Effector memory CD8-positive, alpha-beta T cell (primary cell): ENCODE measurements at regions not wholly inside any gene's neighbourhood (a gene's known extent, or its start where the extent isn't known, plus 50 kb on each side); places are given as distances from the start of the nearest gene placed in this dataset.

Experiments
- ATAC-seq: fragments of 150-1000 bp; cut with Tn5 transposase; replicated peaks from 2 replicates; pipeline ENCODE4 v1.10.0; 2021; ENCODE audit warnings: mild to moderate bottlenecking, moderate library complexity
- DNase-seq, 3 experiments: peaks; one replicate each; pipeline ENCODE4 v3.0.0; 2021
- H3K27ac Mint-ChIP-seq, 2 donors: one replicate each; pipeline ENCODE4 v1.8.0; 2022; ENCODE audit warnings: mild to moderate bottlenecking in 2 of 2, mixed read lengths in 2 of 2, moderate library complexity in 2 of 2
- H3K27me3 Mint-ChIP-seq, 2 donors: one replicate each; pipeline ENCODE4 v1.8.0; 2022; ENCODE audit warnings: mixed read lengths in 2 of 2
- H3K36me3 Mint-ChIP-seq: one replicate; pipeline ENCODE4 v1.8.0; 2022; ENCODE audit warnings: mild to moderate bottlenecking, moderate library complexity, mixed read lengths; ENCODE audit not compliant: insufficient read depth
- H3K4me1 Mint-ChIP-seq, 2 donors: one replicate each; pipeline ENCODE4 v1.8.0; 2022; ENCODE audit warnings: low read depth in 2 of 2, mixed read lengths in 2 of 2
- H3K4me3 Mint-ChIP-seq, 2 donors: one replicate each; pipeline ENCODE4 v1.8.0; 2022; ENCODE audit warnings: mild to moderate bottlenecking in 2 of 2, mixed read lengths in 2 of 2, moderate library complexity in 2 of 2
- H3K9me3 Mint-ChIP-seq, 2 donors: one replicate each; pipeline ENCODE4 v1.8.0; 2022; ENCODE audit warnings: mixed read lengths in 2 of 2

DNA sequence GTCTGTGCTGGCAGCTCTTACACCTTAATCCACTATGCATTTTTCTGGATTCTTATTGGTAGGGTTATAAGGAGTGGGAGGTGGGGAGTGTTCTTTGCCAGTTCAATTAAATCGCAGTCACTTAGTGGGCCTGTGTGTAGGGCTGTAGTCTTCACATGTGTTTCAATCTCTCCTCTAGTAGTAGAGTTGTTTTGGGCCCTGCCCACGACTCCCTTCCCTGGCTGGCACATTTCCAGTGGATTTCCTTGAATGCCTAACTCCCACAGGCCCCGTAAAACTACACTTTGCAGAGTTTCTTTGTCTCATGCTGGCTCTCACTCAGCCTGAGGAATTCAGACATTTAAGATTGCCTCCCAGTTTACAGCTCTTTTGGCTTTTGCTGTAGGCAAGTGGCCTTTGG is 414.0 kb upstream of the OPRM1 start:
- Mint-ChIP-seq H3K9me3 (peaks cover 0 to 3% of the 10 kb centered on the region in 2 donors), H3K4me3 (no peak overlapping the region), H3K27me3 (no peaks in the 10 kb centered on the region), H3K36me3 (no peaks in the 10 kb centered on the region), H3K27ac (no peak overlapping the region), H3K4me1 (no peaks in the 10 kb centered on the region)
- ATAC-seq (no peak), DNase-seq (no peak)

DNA sequence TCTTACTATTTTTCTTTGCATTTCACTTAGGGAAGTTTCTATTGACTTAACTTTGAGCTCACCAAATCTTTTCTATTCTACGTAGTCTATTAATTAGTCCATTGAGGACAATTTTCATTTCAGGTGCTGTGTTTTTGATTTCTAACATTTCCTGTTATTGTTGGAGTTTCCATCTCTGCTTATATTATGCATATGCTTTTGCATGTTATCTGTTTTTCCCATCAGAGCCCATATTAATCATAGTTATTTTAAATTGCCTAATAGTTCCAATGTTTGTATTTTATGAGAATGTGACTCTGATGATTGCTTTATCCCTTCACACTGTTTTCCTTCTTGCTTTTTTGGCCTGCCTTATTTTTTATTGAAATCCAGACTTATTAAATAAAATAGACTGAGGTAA is 414.5 kb upstream of the OPRM1 start:
- ATAC-seq (no peak), DNase-seq (no peak)
- no peaks in the 10 kb centered on the region for H3K4me1 Mint-ChIP-seq
- H3K9me3 Mint-ChIP-seq, result peaks cover 0 to 3% of the 10 kb centered on the region in 2 donors
- no peaks in the 10 kb centered on the region for H3K36me3 Mint-ChIP-seq
- H3K27me3 Mint-ChIP-seq, result no peaks in the 10 kb centered on the region
- H3K27ac Mint-ChIP-seq, result no peak overlapping the region
- H3K4me3 Mint-ChIP-seq, result no peak overlapping the region

DNA sequence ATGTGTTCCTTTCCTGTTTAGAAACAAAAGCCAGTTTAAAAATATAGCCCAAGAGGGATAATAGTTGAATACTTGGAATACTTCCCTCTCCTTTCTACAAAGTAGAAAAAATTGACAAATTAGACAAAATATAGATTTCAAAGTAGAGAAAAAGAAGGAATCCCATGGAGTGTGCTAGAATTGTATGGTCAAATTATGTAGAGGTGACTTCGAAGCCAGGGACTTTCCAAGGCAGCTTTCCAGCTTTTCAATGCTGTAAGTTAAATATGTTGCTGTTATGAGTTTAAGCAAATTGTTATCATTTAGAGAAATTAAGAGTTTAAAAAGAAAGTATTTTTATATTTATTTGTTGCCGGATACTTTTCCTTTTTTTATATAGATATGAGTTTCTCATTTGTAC is 415.5 kb upstream of the OPRM1 start:
- Mint-ChIP-seq H3K4me3 (no peak overlapping the region), H3K36me3 (no peaks in the 10 kb centered on the region), H3K9me3 (peaks cover 0 to 3% of the 10 kb centered on the region in 2 donors), H3K4me1 (no peaks in the 10 kb centered on the region), H3K27ac (no peak overlapping the region), H3K27me3 (no peaks in the 10 kb centered on the region)
- no peak for DNase-seq
- no peak for ATAC-seq

DNA sequence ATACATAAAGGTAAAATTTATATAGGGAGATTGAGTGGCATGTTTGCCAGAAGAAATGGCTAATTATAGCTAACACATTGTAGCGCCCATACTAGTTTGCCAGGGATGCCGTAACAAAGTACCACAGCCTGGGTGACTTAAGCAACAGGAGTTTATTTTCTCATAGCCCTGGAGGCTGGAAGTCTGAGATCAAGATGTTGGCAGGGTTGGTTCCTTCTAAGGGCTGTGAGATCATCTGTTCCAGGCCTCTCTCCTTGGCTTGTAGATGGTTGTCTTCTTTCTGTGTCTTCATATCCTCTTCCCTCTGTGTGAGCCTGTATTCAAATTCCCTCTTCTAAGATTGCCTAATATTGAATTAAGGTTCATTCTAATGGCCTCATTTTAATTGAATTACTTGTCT is 417.5 kb upstream of the OPRM1 start:
- DNase-seq, result no peak

DNA sequence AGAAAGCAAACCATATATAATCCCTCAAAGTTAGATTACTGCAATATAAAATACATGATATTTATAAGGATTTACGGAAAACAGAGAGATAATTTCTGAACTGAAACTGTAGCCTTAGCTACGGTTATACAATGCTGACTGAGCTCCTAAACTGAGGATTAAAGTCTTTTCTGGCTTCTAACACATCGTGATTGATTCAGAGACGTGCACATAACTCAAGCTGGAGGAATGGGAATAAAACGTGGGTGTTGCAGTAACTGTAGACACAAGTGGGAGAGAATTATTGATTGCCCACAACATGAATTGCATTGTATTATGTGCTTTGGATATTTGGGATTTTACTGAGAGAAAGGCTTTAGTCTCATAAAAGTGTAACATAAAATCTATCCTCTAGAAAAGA is 418.0 kb upstream of the OPRM1 start:
- H3K9me3 Mint-ChIP-seq, result no peaks in the 10 kb centered on the region
- DNase-seq (no peak), ATAC-seq (no peak)
- H3K4me1 Mint-ChIP-seq, result no peaks in the 10 kb centered on the region
- H3K27me3 Mint-ChIP-seq, result no peaks in the 10 kb centered on the region
- no peak overlapping the region for H3K27ac Mint-ChIP-seq
- H3K36me3 Mint-ChIP-seq, result no peaks in the 10 kb centered on the region
- H3K4me3 Mint-ChIP-seq, result no peak overlapping the region

More for the DNA sequence above, 417.5 kb upstream of the OPRM1 start:
- H3K27ac Mint-ChIP-seq, result no peak overlapping the region
- H3K4me3 Mint-ChIP-seq, result no peak overlapping the region
- no peaks in the 10 kb centered on the region for H3K9me3 Mint-ChIP-seq
- no peaks in the 10 kb centered on the region for H3K4me1 Mint-ChIP-seq
- no peaks in the 10 kb centered on the region for H3K36me3 Mint-ChIP-seq
- H3K27me3 Mint-ChIP-seq, result no peaks in the 10 kb centered on the region
- no peak for ATAC-seq

DNA sequence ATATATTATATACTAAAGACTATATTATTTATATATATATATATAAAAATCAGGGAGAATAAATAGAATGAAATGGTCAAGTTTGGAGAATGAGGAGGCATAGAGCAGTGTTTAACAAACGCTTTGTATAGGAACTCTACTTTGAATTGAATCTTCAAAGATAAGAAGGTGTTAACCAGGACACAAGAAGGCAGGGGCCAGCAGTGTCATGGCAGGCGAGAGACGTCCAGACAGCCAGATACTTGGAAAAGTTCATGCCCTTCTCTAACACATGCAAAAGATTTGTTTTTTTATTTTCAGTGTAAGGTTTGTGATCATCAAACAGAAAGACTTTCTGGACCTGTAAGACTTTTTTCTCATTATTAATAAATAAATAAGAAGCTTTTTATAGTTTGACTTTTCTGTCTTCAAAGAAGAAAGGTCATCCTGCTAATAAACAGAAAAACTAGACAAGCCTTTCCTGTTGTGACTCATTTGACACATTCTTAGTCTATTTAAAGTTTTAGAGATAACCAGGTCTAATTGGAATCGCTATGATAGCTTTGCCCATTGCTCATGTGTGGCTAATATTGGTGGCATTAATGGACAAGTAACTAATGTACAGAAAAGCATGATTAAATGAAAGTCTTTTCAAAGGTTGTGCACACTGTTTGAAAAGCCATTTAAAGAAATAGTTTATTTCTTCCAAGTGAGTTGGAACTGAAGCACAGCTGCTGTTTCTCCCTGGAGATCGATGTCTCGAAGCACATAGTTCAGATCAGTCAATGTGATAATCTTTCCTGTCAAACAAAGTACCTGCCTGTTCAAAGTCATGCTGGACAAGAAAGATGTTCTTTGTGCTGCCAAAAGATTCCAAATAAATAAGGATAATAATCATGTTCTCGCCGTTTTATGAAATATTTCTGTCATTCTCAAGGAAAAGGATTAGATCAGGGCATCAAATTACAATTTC is 420.4 kb upstream of the OPRM1 start:
- ATAC-seq, result no peak
- Mint-ChIP-seq H3K27ac (no peak overlapping the region), H3K4me1 (no peaks in the 10 kb centered on the region), H3K9me3 (no peaks in the 10 kb centered on the region), H3K36me3 (no peaks in the 10 kb centered on the region), H3K27me3 (no peaks in the 10 kb centered on the region), H3K4me3 (no peak overlapping the region)
- no peak for DNase-seq

DNA sequence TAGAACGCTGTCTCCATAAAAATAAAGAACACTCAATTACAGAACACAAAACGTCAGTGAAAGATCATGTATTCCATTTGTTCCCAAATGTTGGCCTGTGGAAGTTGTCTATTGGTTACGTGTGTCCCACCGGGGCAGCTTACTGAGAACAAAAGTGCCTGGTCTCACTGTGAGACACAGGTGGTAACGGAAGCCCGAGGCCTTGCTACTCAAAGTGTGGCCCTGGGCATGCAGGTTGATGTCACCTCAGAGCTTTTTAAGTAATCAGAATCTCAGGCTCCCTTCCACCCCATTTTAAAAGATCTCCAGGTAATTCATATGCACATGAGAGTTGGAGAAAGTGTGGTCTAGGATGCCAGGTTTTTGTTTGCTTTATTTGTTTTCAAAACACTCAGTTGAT is 422.5 kb upstream of the OPRM1 start:
- H3K27ac Mint-ChIP-seq, result no peak overlapping the region
- ATAC-seq, result no peak
- no peaks in the 10 kb centered on the region for H3K27me3 Mint-ChIP-seq

DNA sequence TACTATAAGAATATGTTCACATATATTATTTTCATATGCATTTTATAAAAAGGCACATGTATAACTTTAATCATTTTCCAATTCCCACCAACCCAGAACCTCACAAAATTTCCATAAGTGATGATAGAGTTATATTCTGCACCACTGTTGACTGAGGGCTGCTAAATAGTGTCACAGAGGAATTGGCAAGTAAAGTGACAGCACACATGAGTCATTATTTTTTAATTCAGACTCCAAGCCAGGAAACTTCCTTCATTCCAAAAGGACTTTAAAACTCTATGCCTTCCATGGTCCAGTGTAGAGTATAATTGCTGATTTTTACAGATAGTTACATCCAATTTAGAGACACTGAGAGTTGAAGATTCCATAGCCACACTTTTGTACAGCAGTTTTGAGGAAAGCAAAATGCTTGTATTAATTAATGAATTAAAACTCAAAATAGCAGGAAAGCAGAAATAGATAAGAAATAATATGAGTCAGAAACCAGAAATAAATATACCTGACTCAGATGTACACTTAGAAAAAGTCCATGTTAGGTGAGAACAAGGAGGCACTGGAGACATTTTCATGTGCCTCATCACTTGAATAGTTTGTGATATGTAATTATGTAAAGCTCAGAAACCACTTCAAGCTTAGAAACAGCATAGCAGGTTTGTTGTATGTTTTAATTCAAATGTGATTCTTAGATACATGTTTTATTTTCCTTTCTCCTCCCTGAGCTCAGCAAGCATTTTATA is 425.2 kb upstream of the OPRM1 start:
- Mint-ChIP-seq H3K27ac (no peak overlapping the region), H3K27me3 (no peaks in the 10 kb centered on the region), H3K4me1 (no peaks in the 10 kb centered on the region), H3K36me3 (no peaks in the 10 kb centered on the region), H3K9me3 (no peaks in the 10 kb centered on the region), H3K4me3 (no peak overlapping the region)
- DNase-seq, result no peak
- no peak for ATAC-seq

More for the DNA sequence above, 422.5 kb upstream of the OPRM1 start:
- H3K36me3 Mint-ChIP-seq, result no peaks in the 10 kb centered on the region
- no peaks in the 10 kb centered on the region for H3K4me1 Mint-ChIP-seq
- H3K4me3 Mint-ChIP-seq, result no peak overlapping the region
- no peak for DNase-seq
- H3K9me3 Mint-ChIP-seq, result no peaks in the 10 kb centered on the region

DNA sequence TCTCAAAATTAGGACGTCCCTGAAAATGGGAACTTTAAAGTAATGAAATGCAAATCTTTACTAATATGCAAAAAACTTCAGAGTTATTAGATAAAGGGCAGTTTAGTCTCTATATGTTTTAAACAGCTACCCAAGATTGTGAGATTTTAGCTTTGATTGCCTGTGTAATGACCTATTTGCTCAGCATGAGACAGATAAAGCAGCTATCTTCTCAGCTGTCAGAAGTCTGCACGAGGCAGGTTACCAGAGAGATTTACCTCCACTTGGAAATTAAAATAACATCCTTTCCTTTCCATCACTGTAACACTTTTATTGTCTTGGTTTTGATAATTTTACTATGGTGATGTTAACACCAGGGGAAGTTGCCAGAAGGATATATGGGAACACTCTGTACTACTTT is 436.6 kb upstream of the OPRM1 start:
- Mint-ChIP-seq H3K4me1 (no peaks in the 10 kb centered on the region), H3K9me3 (peaks cover 6 to 8% of the 10 kb centered on the region in 2 donors), H3K27ac (no peak overlapping the region), H3K27me3 (no peaks in the 10 kb centered on the region), H3K36me3 (no peaks in the 10 kb centered on the region), H3K4me3 (no peak overlapping the region)
- ATAC-seq (no peak), DNase-seq (no peak)

DNA sequence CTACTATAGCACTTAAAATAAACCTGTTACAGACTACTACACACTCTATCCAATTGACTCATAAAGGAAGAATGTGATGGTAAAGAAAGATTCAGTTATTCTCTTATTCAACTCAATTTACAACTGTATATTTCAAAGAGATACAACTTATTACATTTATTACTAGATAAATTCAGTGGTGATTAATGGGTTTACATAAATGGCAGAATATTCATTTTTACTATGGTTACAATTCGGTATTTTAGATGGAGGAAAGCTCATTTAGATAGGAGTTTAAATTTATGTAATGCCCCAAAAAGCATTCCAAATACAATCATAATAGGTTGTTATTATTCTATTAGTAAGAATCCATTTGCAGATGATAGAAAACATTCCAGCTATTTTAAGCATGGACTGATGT is 439.1 kb upstream of the OPRM1 start:
- Mint-ChIP-seq H3K36me3 (no peaks in the 10 kb centered on the region), H3K27ac (no peak overlapping the region), H3K4me3 (no peak overlapping the region), H3K4me1 (no peaks in the 10 kb centered on the region), H3K27me3 (no peaks in the 10 kb centered on the region), H3K9me3 (peaks cover 10 to 12% of the 10 kb centered on the region in 2 donors)
- ATAC-seq (no peak), DNase-seq (no peak)

DNA sequence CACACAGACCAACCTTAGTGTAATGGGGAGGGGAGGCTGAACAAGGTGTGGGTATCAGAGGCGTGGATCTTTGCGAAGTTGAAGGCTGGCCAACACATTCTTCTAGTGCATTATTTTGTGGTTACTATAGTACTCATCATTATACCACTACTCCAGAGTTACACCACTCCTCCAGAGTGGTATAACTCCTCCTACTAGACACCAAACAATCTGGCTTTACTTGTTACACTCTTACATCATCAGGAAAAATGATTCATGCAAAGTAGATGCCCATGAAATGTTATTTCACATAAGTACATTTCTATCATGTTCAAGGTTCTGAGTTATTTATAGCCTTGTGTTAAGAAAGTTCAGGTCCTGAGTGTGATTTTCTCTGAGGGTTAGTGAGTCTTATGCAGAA is 443.1 kb upstream of the OPRM1 start:
- Mint-ChIP-seq H3K4me3 (no peak overlapping the region), H3K9me3 (peaks cover 14 to 16% of the 10 kb centered on the region in 2 donors), H3K27ac (no peak overlapping the region), H3K4me1 (no peaks in the 10 kb centered on the region), H3K36me3 (no peaks in the 10 kb centered on the region), H3K27me3 (no peaks in the 10 kb centered on the region)
- no peak for ATAC-seq
- DNase-seq, result no peak

DNA sequence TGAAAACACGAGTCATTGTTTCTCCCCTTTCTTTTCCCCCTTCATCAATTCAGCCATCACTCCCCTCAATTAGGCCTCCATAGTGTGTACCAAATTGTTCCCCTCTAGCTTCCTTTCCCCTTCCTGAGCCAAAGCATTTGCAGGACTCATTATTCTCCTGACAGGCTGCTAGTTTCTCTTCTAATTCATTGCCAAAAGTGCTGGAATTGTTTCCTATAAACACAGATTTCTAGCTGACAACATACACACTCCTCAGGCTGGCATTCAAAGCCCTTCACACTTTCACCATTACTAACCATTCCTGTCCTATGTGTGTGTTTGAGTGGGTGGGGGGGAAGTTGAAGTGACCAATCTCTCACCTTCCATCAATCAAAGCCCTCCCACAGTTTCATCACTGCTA is 444.2 kb upstream of the OPRM1 start:
- H3K4me1 Mint-ChIP-seq, result no peaks in the 10 kb centered on the region
- H3K27ac Mint-ChIP-seq, result no peak overlapping the region
- ATAC-seq (no peak), DNase-seq (no peak)
- no peaks in the 10 kb centered on the region for H3K36me3 Mint-ChIP-seq
- no peaks in the 10 kb centered on the region for H3K27me3 Mint-ChIP-seq
- H3K4me3 Mint-ChIP-seq, result no peak overlapping the region
- peaks cover 14 to 16% of the 10 kb centered on the region in 2 donors for H3K9me3 Mint-ChIP-seq

DNA sequence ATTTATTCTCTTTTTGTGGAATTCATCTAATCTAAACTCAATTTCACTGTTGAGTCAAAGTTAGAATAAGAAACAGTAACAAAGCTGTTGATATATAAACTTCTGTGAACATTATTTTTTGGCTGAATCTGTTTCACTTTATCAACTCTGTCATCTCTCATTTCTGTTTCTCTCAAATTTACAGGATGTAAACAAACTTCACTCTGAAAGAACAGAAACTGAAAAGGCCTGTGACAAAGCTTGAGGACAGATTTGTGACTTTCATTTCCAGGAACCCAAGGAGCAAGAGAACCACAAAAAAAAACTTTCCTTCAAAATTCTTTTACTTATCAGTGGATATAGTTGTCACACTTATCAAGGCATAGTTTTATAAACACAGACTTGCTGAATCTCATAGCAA is 447.9 kb upstream of the OPRM1 start:
- Mint-ChIP-seq H3K27me3 (no peaks in the 10 kb centered on the region), H3K9me3 (peaks cover 16 to 21% of the 10 kb centered on the region in 2 donors), H3K27ac (no peak overlapping the region), H3K36me3 (no peaks in the 10 kb centered on the region), H3K4me3 (no peak overlapping the region), H3K4me1 (no peaks in the 10 kb centered on the region)
- ATAC-seq, result no peak
- no peak for DNase-seq

DNA sequence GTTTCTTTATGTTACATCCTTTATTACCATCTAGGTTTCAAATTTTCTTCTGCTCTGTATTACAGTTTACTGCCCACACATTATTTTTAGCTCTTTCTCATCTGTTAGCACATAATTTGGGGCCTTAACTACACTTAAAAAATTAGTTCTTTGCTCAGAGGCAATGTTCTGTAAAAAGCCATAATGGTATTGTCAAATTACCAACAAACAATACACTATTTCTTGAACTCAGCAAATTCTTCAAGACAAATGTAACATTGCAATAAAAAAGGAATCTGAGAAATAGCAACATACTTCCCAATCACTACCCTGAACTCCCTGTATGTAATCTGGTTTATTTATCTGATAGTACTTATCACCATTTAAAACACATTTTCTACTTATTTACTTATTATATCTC is 448.6 kb upstream of the OPRM1 start:
- H3K27ac Mint-ChIP-seq, result no peak overlapping the region
- H3K4me3 Mint-ChIP-seq, result no peak overlapping the region
- DNase-seq, result no peak
- peaks cover 15 to 17% of the 10 kb centered on the region in 2 donors for H3K9me3 Mint-ChIP-seq
- no peak for ATAC-seq
- H3K4me1 Mint-ChIP-seq, result no peaks in the 10 kb centered on the region
- H3K27me3 Mint-ChIP-seq, result no peaks in the 10 kb centered on the region
- no peaks in the 10 kb centered on the region for H3K36me3 Mint-ChIP-seq
